Right forelimb (tissue), 1 donor: ENCODE measurements at regions not wholly inside any gene's neighbourhood (a gene's known extent, or its start where the extent isn't known, plus 50 kb on each side); places are given as distances from the start of the nearest gene placed in this dataset.
"Not testable (repeated sequence)": the region's sequence is repeated elsewhere in the genome, so short reads cannot be mapped to it uniquely, and the experiment has no call there.

Source experiments
- DNase-seq: peaks from one replicate; pipeline ENCODE4 v3.0.0-alpha.2; 2018

GRCh38 chr1:222953585-222953984 is 138.7 kb downstream of the DISP1 start:
- no peak for DNase-seq

- DNase-seq: no peak
These were observed 141.1 kb downstream of the DISP1 start for GRCh38 chr1:222955964-222956363.

- DNase-seq: no peak
These were observed 141.8 kb downstream of the DISP1 start for GRCh38 chr1:222956601-222957000.

GRCh38 chr1:222967466-222968240 is 152.8 kb downstream of the DISP1 start:
- DNase-seq: no peak

- no peak for DNase-seq
These were observed 155.2 kb downstream of the DISP1 start for GRCh38 chr1:222970040-222970439.

- no peak for DNase-seq
These were observed 155.9 kb downstream of the DISP1 start for GRCh38 chr1:222970711-222971110.

GRCh38 chr1:222971146-222971545 is 156.3 kb downstream of the DISP1 start:
- no peak for DNase-seq

GRCh38 chr1:222973561-222973960 is 158.7 kb downstream of the DISP1 start:
- no peak for DNase-seq

GRCh38 chr1:222974496-222974895 is 159.7 kb downstream of the DISP1 start:
- no peak for DNase-seq

GRCh38 chr1:222975472-222976122 is 160.8 kb downstream of the DISP1 start:
- DNase-seq: no peak

GRCh38 chr1:222976453-222976852 is 161.6 kb downstream of the DISP1 start:
- DNase-seq: no peak

GRCh38 chr1:222977294-222977693 is 162.5 kb downstream of the DISP1 start:
- DNase-seq: not testable (repeated sequence)

- DNase-seq: no peak
These were observed 163.5 kb downstream of the TLR5 start for GRCh38 chr1:222979561-222979960.

GRCh38 chr1:222987674-222988076 is 155.4 kb downstream of the TLR5 start:
- no peak for DNase-seq

GRCh38 chr1:222989443-222989842 is 153.6 kb downstream of the TLR5 start:
- no peak for DNase-seq

- DNase-seq: no peak
These were observed 151.9 kb downstream of the TLR5 start for GRCh38 chr1:222991177-222991576.

- no peak for DNase-seq
These were observed 151.1 kb downstream of the TLR5 start for GRCh38 chr1:222991908-222992307.

- DNase-seq: no peak
These were observed 148.4 kb downstream of the TLR5 start for GRCh38 chr1:222994511-222995235.

GRCh38 chr1:222995236-222995580 is 147.8 kb downstream of the TLR5 start:
- no peak for DNase-seq

- DNase-seq: no peak
These were observed 147.3 kb downstream of the TLR5 start for GRCh38 chr1:222995620-222996309.

GRCh38 chr1:222996310-222996975 is 146.6 kb downstream of the TLR5 start:
- DNase-seq: no peak

- no peak for DNase-seq
These were observed 142.4 kb downstream of the TLR5 start for GRCh38 chr1:223000632-223001031.
